CD1c-positive myeloid dendritic cell (primary cell): ENCODE measurements at regions not wholly inside any gene's neighbourhood (a gene's known extent, or its start where the extent isn't known, plus 50 kb on each side); places are given as distances from the start of the nearest gene placed in this dataset.

Experiments
- DNase-seq: peaks from one replicate; pipeline ENCODE4 v3.0.0-alpha.2; 2016; ENCODE audit errors: extremely low spot score

- no peak for DNase-seq
Measured at GRCh38 chr7:131174855-131175254, 152.8 kb upstream of the MKLN1 start.

- no peak for DNase-seq
Measured at GRCh38 chr7:131182446-131183058, 145.1 kb upstream of the MKLN1 start.

GRCh38 chr7:131183072-131183471 is 144.6 kb upstream of the MKLN1 start:
- DNase-seq: no peak

- no peak for DNase-seq
Measured at GRCh38 chr7:131183611-131184119, 144.0 kb upstream of the MKLN1 start.

GRCh38 chr7:131186816-131187215 is 140.9 kb upstream of the MKLN1 start:
- no peak for DNase-seq

- peak; percentile 86 for DNase-seq
Measured at GRCh38 chr7:131188367-131189339, 139.0 kb upstream of the MKLN1 start.

GRCh38 chr7:131189488-131189887 is 138.2 kb upstream of the MKLN1 start:
- no peak for DNase-seq

- DNase-seq: no peak
Measured at GRCh38 chr7:131190146-131190545, 137.5 kb upstream of the MKLN1 start.

GRCh38 chr7:131190581-131190980 is 137.1 kb upstream of the MKLN1 start:
- no peak for DNase-seq

GRCh38 chr7:131194070-131194865 is 133.4 kb upstream of the MKLN1 start:
- DNase-seq: no peak

- DNase-seq: no peak
Measured at GRCh38 chr7:131196803-131197202, 130.9 kb upstream of the MKLN1 start.

GRCh38 chr7:131197920-131198615 is 129.6 kb upstream of the MKLN1 start:
- no peak for DNase-seq

- DNase-seq: no peak
Measured at GRCh38 chr7:131202451-131202850, 125.2 kb upstream of the MKLN1 start.

- DNase-seq: no peak
Measured at GRCh38 chr7:131203291-131203976, 124.2 kb upstream of the MKLN1 start.

GRCh38 chr7:131208777-131209176 is 118.9 kb upstream of the MKLN1 start:
- no peak for DNase-seq

GRCh38 chr7:131210618-131211017 is 117.1 kb upstream of the MKLN1 start:
- DNase-seq: no peak

- DNase-seq: no peak
Measured at GRCh38 chr7:131211500-131211899, 116.2 kb upstream of the MKLN1 start.

GRCh38 chr7:131212114-131212513 is 115.6 kb upstream of the MKLN1 start:
- DNase-seq: no peak

GRCh38 chr7:131218727-131219128 is 108.9 kb upstream of the MKLN1 start:
- peak; percentile 59 for DNase-seq

- DNase-seq: peak; percentile 72
Measured at GRCh38 chr7:131219312-131220041, 108.2 kb upstream of the MKLN1 start.
